GM06990 (cell line): ENCODE measurements at regions not wholly inside any gene's neighbourhood (a gene's known extent, or its start where the extent isn't known, plus 50 kb on each side); places are given as distances from the start of the nearest gene placed in this dataset.

Experiments used
- DNase-seq: peaks from one replicate; pipeline ENCODE4 v3.0.0-alpha.2; 2011; ENCODE audit not compliant: insufficient read length; ENCODE audit errors: extremely low read depth
- H3K27me3 ChIP-seq: replicated peaks from 2 replicates; pipeline ENCODE4 v1.6.0; 2011; ENCODE audit warnings: low read length; ENCODE audit not compliant: control insufficient read depth, insufficient read depth
- H3K36me3 ChIP-seq: 2 replicates; pipeline ENCODE4 v1.5.1; 2011; ENCODE audit warnings: low read length; ENCODE audit not compliant: control insufficient read depth, insufficient read depth
- H3K4me3 ChIP-seq: replicated peaks from 2 replicates; pipeline ENCODE4 v1.5.1; 2011; ENCODE audit warnings: low read depth, mild to moderate bottlenecking, control low read depth, low read length
- CTCF ChIP-seq: IDR thresholded peaks from 2 replicates; pipeline ENCODE4 v1.5.1; 2011; ENCODE audit warnings: low read length, control low read depth, mild to moderate bottlenecking, inconsistent platforms; ENCODE audit not compliant: insufficient read depth, poor library complexity, severe bottlenecking

DNA sequence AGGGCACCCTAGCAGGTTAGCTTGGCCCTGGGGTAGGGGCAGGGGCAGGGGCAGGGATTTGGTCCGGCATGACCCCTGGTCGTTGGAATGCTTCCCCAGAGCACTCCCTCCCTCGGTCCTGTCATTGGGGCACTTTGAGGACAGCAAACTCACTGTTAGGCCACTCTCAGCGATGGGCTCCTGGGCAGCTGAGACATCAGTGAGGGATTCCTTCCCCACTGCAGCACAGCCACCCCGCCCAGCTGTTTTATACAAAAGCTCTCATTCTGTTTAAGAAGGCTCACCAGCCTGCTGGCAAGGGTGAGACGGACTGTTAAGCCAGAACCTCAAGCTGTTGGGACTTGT, 86.9 kb upstream of the F3 start:
- no peak for DNase-seq
- Histone ChIP-seq H3K4me3 (no peak overlapping the region), H3K27me3 (no peaks in the 10 kb centered on the region), H3K36me3 (no peaks in the 10 kb centered on the region)
- no peak for TF ChIP-seq CTCF

GRCh38 chr1:94627771-94628498, 86.4 kb upstream of the F3 start:
- TF ChIP-seq CTCF, result no peak
- no peaks in the 10 kb centered on the region for H3K36me3 ChIP-seq
- H3K4me3 ChIP-seq, result no peak overlapping the region
- H3K27me3 ChIP-seq, result no peaks in the 10 kb centered on the region
- DNase-seq, result no peak

- H3K36me3 ChIP-seq, result no peaks in the 10 kb centered on the region
- no peaks in the 10 kb centered on the region for H3K27me3 ChIP-seq
- DNase-seq, result no peak
- TF ChIP-seq CTCF, result no peak
- no peak overlapping the region for H3K4me3 ChIP-seq
These were observed 82.6 kb upstream of the F3 start for GRCh38 chr1:94624203-94624602.

DNA sequence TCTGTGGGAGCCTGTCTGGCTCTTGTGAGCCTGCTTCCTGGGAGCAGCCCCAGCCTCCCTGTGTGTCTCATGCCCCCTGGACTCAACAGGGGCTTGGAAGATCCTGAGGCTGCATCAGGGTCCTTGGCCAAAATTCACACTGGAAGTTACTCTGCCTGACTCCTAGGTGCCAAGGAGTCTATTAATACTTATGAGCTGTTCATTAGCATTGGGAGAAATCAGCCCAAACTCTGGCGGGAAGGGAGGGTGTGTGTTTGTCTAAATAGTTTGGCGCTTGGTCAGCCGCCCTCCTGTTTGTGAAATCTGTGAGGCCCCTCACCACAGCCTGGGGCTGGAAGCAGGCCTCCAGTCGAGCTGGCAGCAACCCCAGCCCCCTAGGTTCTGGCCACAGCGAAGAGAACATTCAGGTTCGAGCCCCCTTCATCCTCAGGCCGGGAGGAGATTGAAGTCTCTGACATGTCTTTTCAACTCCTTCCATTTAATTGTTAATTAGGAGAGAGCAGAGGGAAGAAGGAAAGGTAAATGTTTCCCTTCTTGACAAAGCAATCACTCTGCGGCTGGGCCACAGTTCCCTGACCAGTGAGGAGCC, 82.1 kb upstream of the F3 start:
- Histone ChIP-seq H3K4me3 (no peak overlapping the region), H3K27me3 (no peaks in the 10 kb centered on the region), H3K36me3 (no peaks in the 10 kb centered on the region)
- DNase-seq, result no peak
- no peak for TF ChIP-seq CTCF

DNA sequence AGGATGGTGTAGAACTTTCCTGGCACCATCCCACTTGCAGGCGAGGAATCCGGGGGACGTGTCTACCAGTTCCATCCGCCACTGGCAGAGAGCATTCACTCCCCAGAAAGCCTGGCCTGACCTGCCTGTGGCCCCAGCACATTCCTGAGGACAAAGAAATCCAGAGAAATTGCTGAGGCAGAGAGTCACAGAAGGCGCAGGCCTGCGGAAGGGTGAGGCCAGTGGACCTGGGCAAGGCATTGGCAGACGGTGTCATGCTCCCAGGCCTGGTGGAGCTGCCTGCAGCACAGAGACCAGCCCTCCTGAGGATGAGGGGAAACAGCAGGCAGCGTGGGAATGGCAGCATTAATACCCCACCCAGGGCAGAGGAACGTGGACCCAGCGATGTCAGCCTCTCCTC, 81.2 kb upstream of the F3 start:
- H3K36me3 ChIP-seq, result no peaks in the 10 kb centered on the region
- no peak for TF ChIP-seq CTCF
- H3K27me3 ChIP-seq, result no peaks in the 10 kb centered on the region
- H3K4me3 ChIP-seq, result no peak overlapping the region
- DNase-seq, result no peak

GRCh38 chr1:94621802-94622201, 80.2 kb upstream of the F3 start:
- no peak for DNase-seq
- H3K36me3 ChIP-seq, result no peaks in the 10 kb centered on the region
- no peak overlapping the region for H3K4me3 ChIP-seq
- no peak for TF ChIP-seq CTCF
- no peaks in the 10 kb centered on the region for H3K27me3 ChIP-seq
